Upper lobe of left lung (tissue), 4 donors: ENCODE measurements at regions not wholly inside any gene's neighbourhood (a gene's known extent, or its start where the extent isn't known, plus 50 kb on each side); places are given as distances from the start of the nearest gene placed in this dataset.

Experiments
- EP300 ChIP-seq, 4 donors: sonication (generic); formaldehyde crosslinking; IDR thresholded peaks; one replicate each; pipeline ENCODE4 v1.5.1; 2017; ENCODE audit warnings: antibody characterized with exemption in 4 of 4, control low read depth in 2 of 4
- POLR2A ChIP-seq, 4 donors: fragments of 450-650 bp; IDR thresholded peaks; one replicate each; pipeline ENCODE4 v1.5.1; 2016 to 2017; ENCODE audit warnings: antibody characterized with exemption in 4 of 4, mild to moderate bottlenecking in 2 of 4
- POLR2AphosphoS5 ChIP-seq, 2 donors: sonication (generic); formaldehyde crosslinking; IDR thresholded peaks; one replicate each; pipeline ENCODE4 v1.5.1; 2017; ENCODE audit warnings: antibody characterized with exemption in 2 of 2
- TF ChIP-seq, protein P1 (sequence below), 6 experiments: fragments of 450-650 bp in 4 of 6; fragments of 200-600 bp in 2 of 6; sonication (generic) in 2 of 6; IDR thresholded peaks; one replicate each; pipeline ENCODE4 v1.5.1; 2016 to 2019; ENCODE audit warnings: antibody characterized with exemption in 6 of 6

DNA sequence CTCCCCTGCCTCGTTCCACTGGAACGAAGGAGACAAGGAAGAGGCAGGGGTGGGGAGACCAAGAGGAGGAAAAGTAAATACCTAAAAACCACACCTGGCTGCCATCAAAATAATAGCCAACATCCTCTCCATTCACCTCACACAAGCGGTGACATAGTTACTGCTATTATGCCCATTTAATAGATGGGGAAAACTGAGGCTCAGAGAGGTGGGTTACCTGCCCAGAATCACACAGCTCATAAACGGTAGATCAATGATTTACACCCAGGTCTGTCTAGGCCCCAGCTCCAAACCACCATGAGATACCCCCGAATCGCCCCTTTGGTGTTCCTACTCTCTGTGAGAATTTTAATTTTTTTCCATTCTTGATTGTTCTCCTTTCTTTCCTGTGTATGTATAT lies 253.8 kb downstream of the BMP7 start:
- TF ChIP-seq, protein P1, sequence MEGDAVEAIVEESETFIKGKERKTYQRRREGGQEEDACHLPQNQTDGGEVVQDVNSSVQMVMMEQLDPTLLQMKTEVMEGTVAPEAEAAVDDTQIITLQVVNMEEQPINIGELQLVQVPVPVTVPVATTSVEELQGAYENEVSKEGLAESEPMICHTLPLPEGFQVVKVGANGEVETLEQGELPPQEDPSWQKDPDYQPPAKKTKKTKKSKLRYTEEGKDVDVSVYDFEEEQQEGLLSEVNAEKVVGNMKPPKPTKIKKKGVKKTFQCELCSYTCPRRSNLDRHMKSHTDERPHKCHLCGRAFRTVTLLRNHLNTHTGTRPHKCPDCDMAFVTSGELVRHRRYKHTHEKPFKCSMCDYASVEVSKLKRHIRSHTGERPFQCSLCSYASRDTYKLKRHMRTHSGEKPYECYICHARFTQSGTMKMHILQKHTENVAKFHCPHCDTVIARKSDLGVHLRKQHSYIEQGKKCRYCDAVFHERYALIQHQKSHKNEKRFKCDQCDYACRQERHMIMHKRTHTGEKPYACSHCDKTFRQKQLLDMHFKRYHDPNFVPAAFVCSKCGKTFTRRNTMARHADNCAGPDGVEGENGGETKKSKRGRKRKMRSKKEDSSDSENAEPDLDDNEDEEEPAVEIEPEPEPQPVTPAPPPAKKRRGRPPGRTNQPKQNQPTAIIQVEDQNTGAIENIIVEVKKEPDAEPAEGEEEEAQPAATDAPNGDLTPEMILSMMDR (IDR thresholded peaks at IDR 0.05), result no peak
- no peak for TF ChIP-seq POLR2A (IDR thresholded peaks at IDR 0.05)
- TF ChIP-seq POLR2AphosphoS5 (IDR thresholded peaks at IDR 0.05), result no peak
- no peak for TF ChIP-seq EP300 (IDR thresholded peaks at IDR 0.05)
